ENCODE measurements at regions not wholly inside any gene's neighbourhood (a gene's known extent, or its start where the extent isn't known, plus 50 kb on each side); places are given as distances from the start of the nearest gene placed in this dataset.

DNA sequence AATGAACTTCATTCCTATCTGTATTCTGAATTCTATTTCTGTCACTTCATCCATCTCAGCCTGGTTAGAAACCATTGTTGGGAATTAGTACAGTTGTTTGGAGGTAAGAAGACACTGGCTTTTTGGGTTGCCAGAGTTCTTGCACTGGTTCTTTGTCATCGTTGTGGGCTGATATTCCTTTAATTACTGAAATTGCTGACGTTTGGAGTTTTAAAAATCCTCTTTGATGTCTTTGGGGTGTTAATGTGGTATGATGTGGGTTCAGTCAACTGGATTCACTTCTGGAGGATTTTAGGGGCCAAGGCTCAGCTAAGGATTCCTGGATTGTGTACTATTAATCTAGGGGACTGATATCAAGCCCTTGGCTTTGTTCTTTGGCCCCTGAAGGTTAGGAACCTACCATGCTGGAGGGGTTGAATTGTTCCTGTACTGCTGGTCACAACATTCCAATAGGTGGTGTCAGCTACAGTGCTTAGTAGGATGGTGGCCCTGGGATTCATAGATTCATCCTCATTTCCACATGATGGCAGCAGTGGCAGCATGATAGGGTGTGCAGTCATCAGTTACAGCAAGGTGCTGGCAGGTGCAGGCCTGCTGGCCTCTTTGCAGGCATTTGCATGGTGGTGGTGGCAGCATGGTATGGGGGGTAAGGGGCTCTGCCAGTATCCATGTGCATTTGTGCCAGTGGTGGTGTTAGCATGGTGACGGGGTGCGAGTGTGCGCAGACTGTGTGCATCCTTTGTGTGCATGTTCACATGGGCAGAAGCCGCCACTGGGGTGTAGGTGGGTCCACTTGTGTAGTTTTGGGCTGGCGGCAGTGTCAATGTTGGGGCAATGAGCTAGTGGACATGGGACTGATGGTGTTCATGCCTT, 301.3 kb downstream of the TEX13C start:
- H3K4me1 ChIP-seq (ENCODE audit: insufficient read depth, low read length): no peaks in the 10 kb centered on the region
- no peak overlapping the region for H3K4me2 ChIP-seq (ENCODE audit: insufficient read depth, low read length)
- no peaks in the 10 kb centered on the region for H3K36me3 ChIP-seq (ENCODE audit: insufficient read depth, low read length)
- H3K9me3 ChIP-seq (ENCODE audit: low read depth, low read length): no peaks in the 10 kb centered on the region
- TF ChIP-seq CTCF (IDR thresholded peaks at IDR 0.05; ENCODE audit: extremely low read depth, low read depth, low read length): no peak
- no peaks in the 10 kb centered on the region for H4K20me1 ChIP-seq (ENCODE audit: insufficient read depth, low read length)
- no peaks in the 10 kb centered on the region for H3K27me3 ChIP-seq (ENCODE audit: insufficient read depth, low read length)
- H3K4me3 ChIP-seq (ENCODE audit: insufficient read depth, low read length): no peak overlapping the region
- H3K27ac ChIP-seq (ENCODE audit: low read depth, low read length): no peak overlapping the region
- DNase-seq (ENCODE audit: insufficient read length, low spot score, missing footprints): no peak
- H3K79me2 ChIP-seq (ENCODE audit: insufficient read depth, low read length): no peaks in the 10 kb centered on the region
- no peak overlapping the region for H2AFZ ChIP-seq (ENCODE audit: low read length)

- Histone ChIP-seq H3K9me3 (ENCODE audit: low read depth, low read length) (no peaks in the 10 kb centered on the region), H3K4me3 (ENCODE audit: insufficient read depth, low read length) (no peak overlapping the region), H4K20me1 (ENCODE audit: insufficient read depth, low read length) (no peaks in the 10 kb centered on the region), H3K4me2 (ENCODE audit: insufficient read depth, low read length) (no peak overlapping the region), H3K27me3 (ENCODE audit: insufficient read depth, low read length) (no peaks in the 10 kb centered on the region), H3K4me1 (ENCODE audit: insufficient read depth, low read length) (no peaks in the 10 kb centered on the region), H2AFZ (ENCODE audit: low read length) (no peak overlapping the region), H3K27ac (ENCODE audit: low read depth, low read length) (no peak overlapping the region), H3K79me2 (ENCODE audit: insufficient read depth, low read length) (no peaks in the 10 kb centered on the region), H3K36me3 (ENCODE audit: insufficient read depth, low read length) (no peaks in the 10 kb centered on the region)
- DNase-seq (ENCODE audit: insufficient read length, low spot score, missing footprints): no peak
- no peak for TF ChIP-seq CTCF (IDR thresholded peaks at IDR 0.05; ENCODE audit: extremely low read depth, low read depth, low read length)
These were observed 301.9 kb downstream of the TEX13C start for GRCh38 chrX:125621588-125621927.

GRCh38 chrX:125622899-125623298, 303.2 kb downstream of the TEX13C start:
- Histone ChIP-seq H3K4me2 (ENCODE audit: insufficient read depth, low read length) (no peak overlapping the region), H3K79me2 (ENCODE audit: insufficient read depth, low read length) (no peaks in the 10 kb centered on the region), H3K27me3 (ENCODE audit: insufficient read depth, low read length) (no peaks in the 10 kb centered on the region), H3K27ac (ENCODE audit: low read depth, low read length) (no peak overlapping the region), H3K4me3 (ENCODE audit: insufficient read depth, low read length) (no peak overlapping the region), H4K20me1 (ENCODE audit: insufficient read depth, low read length) (no peaks in the 10 kb centered on the region), H2AFZ (ENCODE audit: low read length) (no peak overlapping the region), H3K9me3 (ENCODE audit: low read depth, low read length) (no peaks in the 10 kb centered on the region), H3K36me3 (ENCODE audit: insufficient read depth, low read length) (no peaks in the 10 kb centered on the region), H3K4me1 (ENCODE audit: insufficient read depth, low read length) (no peaks in the 10 kb centered on the region)
- TF ChIP-seq CTCF (IDR thresholded peaks at IDR 0.05; ENCODE audit: extremely low read depth, low read depth, low read length): no peak
- no peak for DNase-seq (ENCODE audit: insufficient read length, low spot score, missing footprints)

- no peaks in the 10 kb centered on the region for H4K20me1 ChIP-seq (ENCODE audit: insufficient read depth, low read length)
- H3K36me3 ChIP-seq (ENCODE audit: insufficient read depth, low read length): no peaks in the 10 kb centered on the region
- DNase-seq (ENCODE audit: insufficient read length, low spot score, missing footprints): no peak
- H2AFZ ChIP-seq (ENCODE audit: low read length): no peak overlapping the region
- H3K4me3 ChIP-seq (ENCODE audit: insufficient read depth, low read length): no peak overlapping the region
- no peaks in the 10 kb centered on the region for H3K9me3 ChIP-seq (ENCODE audit: low read depth, low read length)
- no peaks in the 10 kb centered on the region for H3K79me2 ChIP-seq (ENCODE audit: insufficient read depth, low read length)
- TF ChIP-seq CTCF (IDR thresholded peaks at IDR 0.05; ENCODE audit: extremely low read depth, low read depth, low read length): no peak
- no peak overlapping the region for H3K27ac ChIP-seq (ENCODE audit: low read depth, low read length)
- no peaks in the 10 kb centered on the region for H3K27me3 ChIP-seq (ENCODE audit: insufficient read depth, low read length)
- H3K4me2 ChIP-seq (ENCODE audit: insufficient read depth, low read length): no peak overlapping the region
- no peaks in the 10 kb centered on the region for H3K4me1 ChIP-seq (ENCODE audit: insufficient read depth, low read length)
These were observed 308.0 kb downstream of the TEX13C start for GRCh38 chrX:125627676-125628075.
